HEK293 (cell line): ENCODE measurements at regions not wholly inside any gene's neighbourhood (a gene's known extent, or its start where the extent isn't known, plus 50 kb on each side); places are given as distances from the start of the nearest gene placed in this dataset.

Source experiments
- HOXA7 ChIP-seq: sonication (generic); formaldehyde crosslinking; IDR thresholded peaks from 2 replicates; pipeline ENCODE4 v1.8.1; 2022; ENCODE audit warnings: missing genetic modification reagents, borderline replicate concordance
- KLF9 ChIP-seq: fragments of 450-650 bp; formaldehyde crosslinking; IDR thresholded peaks from 2 replicates; pipeline ENCODE4 v1.5.1; 2016; ENCODE audit warnings: missing biosample characterization, missing genetic modification characterization, low read depth
- REST ChIP-seq: fragments of 450-650 bp; formaldehyde crosslinking; IDR thresholded peaks from 2 replicates; pipeline ENCODE4 v1.5.1; 2016; ENCODE audit warnings: missing biosample characterization, missing genetic modification characterization
- YY1 ChIP-seq: fragments of 450-650 bp; formaldehyde crosslinking; IDR thresholded peaks from 2 replicates; pipeline ENCODE4 v1.5.1; 2018; ENCODE audit warnings: missing biosample characterization, missing genetic modification characterization
- ZNF24 ChIP-seq: fragments of 450-650 bp; formaldehyde crosslinking; IDR thresholded peaks from 2 replicates; pipeline ENCODE4 v1.5.1; 2016; ENCODE audit warnings: missing biosample characterization, missing genetic modification characterization
- ZNF366 ChIP-seq: fragments of 450-650 bp; formaldehyde crosslinking; conservative IDR thresholded peaks from 2 replicates; pipeline ENCODE4 v1.5.1; 2016; ENCODE audit warnings: missing biosample characterization, missing genetic modification characterization
- ZNF423 ChIP-seq: fragments of 450-650 bp; formaldehyde crosslinking; IDR thresholded peaks from 2 replicates; pipeline ENCODE4 v1.5.1; 2016; ENCODE audit warnings: missing biosample characterization, missing genetic modification characterization
- ZNF48 ChIP-seq: fragments of 450-650 bp; formaldehyde crosslinking; IDR thresholded peaks from 2 replicates; pipeline ENCODE4 v1.5.1; 2016; ENCODE audit warnings: missing biosample characterization, missing genetic modification characterization
- ZNF610 ChIP-seq: fragments of 450-650 bp; formaldehyde crosslinking; IDR thresholded peaks from 2 replicates; pipeline ENCODE4 v1.5.1; 2016; ENCODE audit warnings: missing biosample characterization, missing genetic modification characterization, borderline replicate concordance
- ZNF670 ChIP-seq: fragments of 450-650 bp; formaldehyde crosslinking; IDR thresholded peaks from 2 replicates; pipeline ENCODE4 v1.5.1; 2016; ENCODE audit warnings: missing biosample characterization, missing genetic modification characterization, low read depth
- TF ChIP-seq, protein P1 (sequence below): fragments of 450-650 bp; formaldehyde crosslinking; IDR thresholded peaks from 2 replicates; pipeline ENCODE4 v1.5.1; 2016; ENCODE audit warnings: missing biosample characterization, missing genetic modification characterization

DNA sequence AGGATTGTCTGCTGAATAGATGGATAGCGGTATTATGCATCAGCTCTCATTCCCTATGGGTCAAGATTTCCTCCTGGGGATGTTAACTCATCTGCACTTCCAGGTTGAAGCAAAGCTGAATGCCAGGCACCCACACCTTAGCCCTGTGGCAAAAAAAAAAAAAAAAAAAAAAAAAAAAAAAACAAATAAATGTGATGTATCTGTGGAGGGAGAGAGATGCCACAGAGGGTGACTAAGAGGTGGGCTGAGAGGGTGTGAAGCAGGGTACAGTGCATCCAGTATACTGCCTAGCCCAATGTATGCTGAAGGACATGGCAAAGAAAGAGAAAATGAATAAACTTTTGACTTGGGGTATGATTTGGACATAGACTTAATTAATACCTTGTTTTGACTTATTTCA, 91.4 kb downstream of the COPS8 start:
- TF ChIP-seq, protein P1, sequence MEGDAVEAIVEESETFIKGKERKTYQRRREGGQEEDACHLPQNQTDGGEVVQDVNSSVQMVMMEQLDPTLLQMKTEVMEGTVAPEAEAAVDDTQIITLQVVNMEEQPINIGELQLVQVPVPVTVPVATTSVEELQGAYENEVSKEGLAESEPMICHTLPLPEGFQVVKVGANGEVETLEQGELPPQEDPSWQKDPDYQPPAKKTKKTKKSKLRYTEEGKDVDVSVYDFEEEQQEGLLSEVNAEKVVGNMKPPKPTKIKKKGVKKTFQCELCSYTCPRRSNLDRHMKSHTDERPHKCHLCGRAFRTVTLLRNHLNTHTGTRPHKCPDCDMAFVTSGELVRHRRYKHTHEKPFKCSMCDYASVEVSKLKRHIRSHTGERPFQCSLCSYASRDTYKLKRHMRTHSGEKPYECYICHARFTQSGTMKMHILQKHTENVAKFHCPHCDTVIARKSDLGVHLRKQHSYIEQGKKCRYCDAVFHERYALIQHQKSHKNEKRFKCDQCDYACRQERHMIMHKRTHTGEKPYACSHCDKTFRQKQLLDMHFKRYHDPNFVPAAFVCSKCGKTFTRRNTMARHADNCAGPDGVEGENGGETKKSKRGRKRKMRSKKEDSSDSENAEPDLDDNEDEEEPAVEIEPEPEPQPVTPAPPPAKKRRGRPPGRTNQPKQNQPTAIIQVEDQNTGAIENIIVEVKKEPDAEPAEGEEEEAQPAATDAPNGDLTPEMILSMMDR, result no peak
- TF ChIP-seq ZNF48 (tag by site-specific recombination) (no peak), HOXA7 (no peak), ZNF670 (tag by site-specific recombination) (no peak), ZNF423 (tag by site-specific recombination) (no peak), REST (no peak), KLF9 (tag by site-specific recombination) (no peak), ZNF610 (tag by site-specific recombination) (no peak), ZNF366 (no peak), ZNF24 (tag by site-specific recombination) (no peak), YY1 (tag by site-specific recombination) (no peak)
